GM12878 (cell line): ENCODE measurements at regions not wholly inside any gene's neighbourhood (a gene's known extent, or its start where the extent isn't known, plus 50 kb on each side); places are given as distances from the start of the nearest gene placed in this dataset.

Source experiments
- CTCF ChIP-seq, 3 experiments: IDR thresholded peaks in 2 of 3; conservative IDR thresholded peaks in 1 of 3; 2 replicates each; pipeline ENCODE4 v1.5.1; 2011; ENCODE audit warnings: low read depth in 3 of 3, low read length in 3 of 3, mild to moderate bottlenecking in 3 of 3, control low read depth in 2 of 3, moderate library complexity in 2 of 3, inconsistent platforms in 1 of 3, mixed read lengths in 1 of 3; ENCODE audit not compliant: control insufficient read depth in 2 of 3, insufficient read depth in 1 of 3; ENCODE audit errors: extremely low read depth in 1 of 3
- EZH2 ChIP-seq: IDR thresholded peaks from 2 replicates; pipeline ENCODE4 v1.6.1; 2012; ENCODE audit warnings: low read depth, mild to moderate bottlenecking, control low read depth, inconsistent platforms, low read length, borderline replicate concordance; ENCODE audit not compliant: control insufficient read depth
- GABPA ChIP-seq: IDR thresholded peaks from 2 replicates; pipeline ENCODE4 v1.6.1; 2014; ENCODE audit warnings: antibody characterized with exemption, low read depth, mild to moderate bottlenecking, inconsistent platforms
- MXI1 ChIP-seq: fragments of 150-350 bp; IDR thresholded peaks from 2 replicates; pipeline ENCODE4 v1.6.1; 2011; ENCODE audit warnings: low read depth, mild to moderate bottlenecking, inconsistent platforms, low read length, improper control_type of control experiment
- POLR2AphosphoS5 ChIP-seq: IDR thresholded peaks from 2 replicates; pipeline ENCODE4 v1.6.1; 2011; ENCODE audit warnings: mild to moderate bottlenecking, low read length, inconsistent platforms
- PRDM15 ChIP-seq: fragments of 450-650 bp; formaldehyde crosslinking; IDR thresholded peaks from 2 replicates; pipeline ENCODE4 v1.4.0; 2020; ENCODE audit warnings: mild to moderate bottlenecking, moderate library complexity
- SMAD1 ChIP-seq: fragments of 450-650 bp; IDR thresholded peaks from 2 replicates; pipeline ENCODE4 v1.6.1; 2018; ENCODE audit warnings: mild to moderate bottlenecking, low read depth; ENCODE audit not compliant: partially characterized antibody
- SREBF1 ChIP-seq: IDR thresholded peaks from 2 replicates; pipeline ENCODE4 v1.6.1; 2012; ENCODE audit warnings: mild to moderate bottlenecking, low read length
- TCF12 ChIP-seq: IDR thresholded peaks from 2 replicates; pipeline ENCODE4 v1.6.1; 2011; ENCODE audit warnings: low read depth, mild to moderate bottlenecking, low read length
- ZNF384 ChIP-seq: IDR thresholded peaks from 2 replicates; pipeline ENCODE4 v1.6.1; 2012; ENCODE audit warnings: low read depth, mild to moderate bottlenecking, low read length, improper control_type of control experiment, borderline replicate concordance

- TF ChIP-seq PRDM15 (CRISPR knock-in tag): no peak
- TF ChIP-seq CTCF (IDR thresholded peaks at IDR 0.05 in 2 of 3, conservative IDR thresholded peaks at IDR 0.05 in 1 of 3; ENCODE audit: control insufficient read depth in 2 of 3, extremely low read depth in 1 of 3, insufficient read depth in 1 of 3, low read depth in 3 of 3, low read length in 3 of 3): no peak
- no peak for TF ChIP-seq SREBF1
- no peak for TF ChIP-seq SMAD1
- TF ChIP-seq GABPA: no peak
- TF ChIP-seq EZH2: no peak
- no peak for TF ChIP-seq MXI1
- TF ChIP-seq ZNF384: no peak
- TF ChIP-seq TCF12: no peak
- no peak for TF ChIP-seq POLR2AphosphoS5
These were observed 185.5 kb upstream of the NFIA start for GRCh38 chr1:60896701-60897363.
